Fibroblast of villous mesenchyme (primary cell): ENCODE measurements at regions not wholly inside any gene's neighbourhood (a gene's known extent, or its start where the extent isn't known, plus 50 kb on each side); places are given as distances from the start of the nearest gene placed in this dataset.
"Not testable (repeated sequence)": the region's sequence is repeated elsewhere in the genome, so short reads cannot be mapped to it uniquely, and the experiment has no call there.

Experiments
- DNase-seq: peaks from one replicate; pipeline ENCODE4 v3.0.0-alpha.2; 2010; ENCODE audit warnings: low read depth
- H3K4me3 ChIP-seq: 2 replicates; pipeline ENCODE4 v1.5.1; 2011; ENCODE audit warnings: low read depth, mild to moderate bottlenecking, low read length
- TF ChIP-seq, protein P1 (sequence below): IDR thresholded peaks from 2 replicates; pipeline ENCODE4 v1.5.1; 2012; ENCODE audit warnings: low read depth, mild to moderate bottlenecking, low read length; ENCODE audit not compliant: insufficient read depth

GRCh38 chr2:107738266-107738665 lies 88.4 kb upstream of the RGPD4 start:
- TF ChIP-seq, protein P1, sequence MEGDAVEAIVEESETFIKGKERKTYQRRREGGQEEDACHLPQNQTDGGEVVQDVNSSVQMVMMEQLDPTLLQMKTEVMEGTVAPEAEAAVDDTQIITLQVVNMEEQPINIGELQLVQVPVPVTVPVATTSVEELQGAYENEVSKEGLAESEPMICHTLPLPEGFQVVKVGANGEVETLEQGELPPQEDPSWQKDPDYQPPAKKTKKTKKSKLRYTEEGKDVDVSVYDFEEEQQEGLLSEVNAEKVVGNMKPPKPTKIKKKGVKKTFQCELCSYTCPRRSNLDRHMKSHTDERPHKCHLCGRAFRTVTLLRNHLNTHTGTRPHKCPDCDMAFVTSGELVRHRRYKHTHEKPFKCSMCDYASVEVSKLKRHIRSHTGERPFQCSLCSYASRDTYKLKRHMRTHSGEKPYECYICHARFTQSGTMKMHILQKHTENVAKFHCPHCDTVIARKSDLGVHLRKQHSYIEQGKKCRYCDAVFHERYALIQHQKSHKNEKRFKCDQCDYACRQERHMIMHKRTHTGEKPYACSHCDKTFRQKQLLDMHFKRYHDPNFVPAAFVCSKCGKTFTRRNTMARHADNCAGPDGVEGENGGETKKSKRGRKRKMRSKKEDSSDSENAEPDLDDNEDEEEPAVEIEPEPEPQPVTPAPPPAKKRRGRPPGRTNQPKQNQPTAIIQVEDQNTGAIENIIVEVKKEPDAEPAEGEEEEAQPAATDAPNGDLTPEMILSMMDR, result no peak
- no peak overlapping the region for H3K4me3 ChIP-seq
- DNase-seq, result peak; percentile 12

- no peak overlapping the region for H3K4me3 ChIP-seq
- TF ChIP-seq, protein P1, result no peak
- DNase-seq, result no peak
Observed at GRCh38 chr2:107740300-107740699, 86.4 kb upstream of the RGPD4 start.

GRCh38 chr2:107742460-107743027 lies 84.1 kb upstream of the RGPD4 start:
- no peak overlapping the region for H3K4me3 ChIP-seq
- TF ChIP-seq, protein P1, result no peak
- DNase-seq, result no peak

- no peak for DNase-seq
- no peak overlapping the region for H3K4me3 ChIP-seq
- TF ChIP-seq, protein P1, result no peak
Observed at GRCh38 chr2:107743274-107743673, 83.4 kb upstream of the RGPD4 start.

GRCh38 chr2:107745100-107745499 lies 81.6 kb upstream of the RGPD4 start:
- TF ChIP-seq, protein P1, result no peak
- H3K4me3 ChIP-seq, result no peak overlapping the region
- DNase-seq, result no peak

DNA sequence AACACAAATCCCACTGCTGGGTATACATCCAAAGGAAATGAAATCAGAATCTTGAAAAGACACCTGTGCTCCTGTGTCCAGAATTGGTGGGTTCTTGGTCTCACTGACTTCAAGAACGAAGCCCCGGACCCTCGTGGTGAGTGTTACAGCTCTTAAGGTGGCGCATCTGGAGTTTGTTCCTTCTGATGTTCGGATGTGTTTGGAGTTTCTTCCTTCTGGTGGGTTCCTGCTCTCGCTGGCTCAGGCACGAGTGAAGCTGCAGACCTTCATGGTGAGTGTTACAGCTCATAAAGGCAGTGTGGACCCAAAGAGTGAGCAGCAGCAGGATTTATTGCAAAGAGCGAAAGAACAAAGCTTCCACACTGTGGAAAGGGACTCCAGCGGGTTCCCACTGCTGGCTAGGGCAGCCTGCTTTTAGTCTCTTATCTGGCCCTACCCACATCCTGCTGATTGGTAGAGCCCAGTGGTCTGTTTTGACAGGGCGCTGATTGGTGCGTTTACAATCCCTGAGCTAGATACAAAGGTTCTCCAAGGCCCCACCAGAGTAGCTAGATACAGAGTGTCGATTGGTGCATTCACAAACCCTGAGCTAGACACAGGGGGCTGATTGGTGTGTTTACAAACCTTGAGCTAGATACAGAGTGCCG lies 80.0 kb upstream of the RGPD4 start:
- not testable (repeated sequence) for H3K4me3 ChIP-seq, DNase-seq

GRCh38 chr2:107747199-107747963 lies 79.3 kb upstream of the RGPD4 start:
- H3K4me3 ChIP-seq, DNase-seq: not testable (repeated sequence)
